ENCODE measurements at regions not wholly inside any gene's neighbourhood (a gene's known extent, or its start where the extent isn't known, plus 50 kb on each side); places are given as distances from the start of the nearest gene placed in this dataset.

DNA sequence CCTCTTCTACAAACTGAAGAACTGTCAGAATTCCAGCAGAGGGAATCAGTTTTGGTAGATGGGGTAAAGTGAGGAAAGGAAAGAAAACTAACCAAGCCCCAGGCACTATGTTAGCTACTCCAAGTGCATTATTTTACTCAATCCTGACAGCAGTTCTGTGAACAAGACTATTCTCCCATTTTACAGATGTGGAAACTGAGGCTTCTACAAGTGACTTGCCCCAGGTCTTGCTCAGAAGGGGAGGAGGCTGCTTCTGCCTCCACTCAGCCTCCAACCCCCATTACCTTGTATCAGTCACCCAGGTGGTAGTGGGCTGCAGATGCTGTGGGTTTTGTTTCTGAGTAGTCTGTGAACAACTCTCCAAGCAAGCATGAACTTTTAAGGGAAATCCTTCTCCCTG is 315.2 kb upstream of the MAF start:
- no peak for DNase-seq

DNA sequence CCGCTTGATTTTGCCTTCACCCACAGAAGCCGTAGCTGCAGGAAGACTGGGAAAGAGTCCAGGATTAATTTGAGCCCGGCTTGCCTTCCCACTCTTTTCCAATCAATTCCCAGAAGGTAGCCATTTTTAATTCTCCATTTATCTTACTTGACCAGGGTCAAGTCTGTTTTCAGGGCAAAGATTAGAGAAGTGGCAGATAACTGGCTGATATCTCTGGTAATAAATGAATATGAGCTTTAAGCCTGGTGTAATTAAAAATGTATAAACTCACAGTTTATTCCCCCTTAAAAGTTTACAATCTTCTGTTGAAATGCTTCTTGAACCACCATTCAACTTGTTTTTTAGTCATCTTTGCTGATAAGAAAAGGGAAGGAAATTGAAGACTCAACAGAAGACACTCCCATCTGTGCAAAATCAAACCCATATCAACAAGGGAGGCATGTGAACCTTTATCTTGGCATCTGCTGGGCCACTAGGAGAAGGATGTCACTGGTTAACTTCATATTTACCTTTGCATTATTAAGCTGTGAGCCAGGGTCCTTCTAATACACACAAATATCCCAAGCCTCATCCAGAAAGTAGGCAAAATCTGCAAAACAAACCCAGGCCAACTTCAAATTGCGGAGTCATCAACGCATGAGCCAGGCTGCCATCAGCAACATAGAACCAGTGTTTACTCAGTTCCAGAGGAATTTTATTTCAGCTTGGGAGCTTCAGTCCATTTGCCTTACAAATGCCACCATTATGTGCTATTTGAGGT is 314.6 kb upstream of the MAF start:
- DNase-seq, result no peak

DNA sequence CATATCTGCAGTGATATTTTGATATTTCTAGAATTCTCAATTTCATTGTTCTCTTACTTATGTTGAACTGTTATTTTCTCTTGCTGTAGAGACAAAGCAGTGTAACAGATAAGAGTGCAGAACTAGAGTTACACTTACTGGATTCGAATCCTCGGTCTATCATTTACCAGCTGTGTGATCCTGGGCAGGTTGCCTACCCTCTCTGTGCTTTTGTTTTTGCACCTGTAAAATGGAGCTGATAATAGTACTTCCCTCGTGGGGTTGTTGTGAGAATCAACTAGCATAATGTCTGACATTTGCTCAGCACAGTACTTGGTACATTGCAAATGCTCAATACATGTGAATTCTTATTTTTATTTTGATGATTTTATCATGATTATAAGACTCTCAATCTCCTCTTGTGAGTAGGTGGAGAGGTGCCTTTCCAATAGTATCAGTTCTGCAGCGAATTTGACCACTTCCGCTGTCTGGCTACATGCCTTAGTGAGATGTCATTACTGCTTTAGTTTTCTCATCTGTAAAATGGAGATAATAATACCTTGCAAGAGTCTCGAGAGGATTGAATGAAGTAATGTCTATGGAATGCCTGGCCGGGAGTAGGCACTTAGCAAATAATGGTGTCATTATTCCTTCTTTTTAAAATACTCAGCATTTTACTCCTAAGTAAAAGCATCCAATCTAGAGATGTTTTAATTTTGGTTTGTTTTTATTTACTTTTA is 312.2 kb upstream of the MAF start:
- DNase-seq, result no peak

DNA sequence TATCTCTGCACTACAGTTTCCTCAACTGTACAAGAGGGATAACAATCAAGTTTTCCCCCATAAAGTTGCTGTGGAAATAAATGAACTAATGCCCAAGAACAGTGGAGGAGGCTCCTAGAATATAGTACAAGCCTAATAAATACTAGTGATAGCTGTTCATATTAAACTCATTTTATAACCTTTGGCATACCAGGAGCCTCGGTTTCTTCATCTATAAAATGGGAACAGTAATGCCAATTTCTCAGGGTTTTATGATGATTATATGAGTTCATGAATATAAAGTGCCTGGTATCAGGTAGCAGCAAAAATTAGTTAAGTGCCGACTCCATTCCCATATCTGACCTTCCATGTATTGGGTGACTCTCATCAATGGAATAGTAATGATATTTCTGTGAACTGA is 311.1 kb upstream of the MAF start:
- no peak for DNase-seq

DNA sequence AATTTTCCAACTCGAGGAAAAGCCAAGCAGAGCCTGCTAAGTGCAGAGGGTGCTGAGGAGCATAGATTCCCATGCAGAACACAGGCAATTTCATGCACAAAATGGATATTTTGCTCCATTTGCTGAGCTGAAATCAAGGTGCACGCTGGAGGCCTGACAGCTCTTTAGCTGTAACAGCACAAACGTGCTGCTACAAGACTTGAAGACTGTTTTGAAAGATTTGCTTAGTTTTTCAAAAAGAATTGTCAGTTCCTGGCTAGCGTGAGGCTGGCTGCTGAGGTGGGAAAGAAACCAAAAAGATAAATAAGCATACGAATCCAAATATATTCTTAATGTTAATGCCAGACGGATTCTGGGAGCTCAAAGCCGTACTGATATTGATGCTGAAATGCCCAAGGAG is 309.0 kb upstream of the MAF start:
- no peak for DNase-seq

DNA sequence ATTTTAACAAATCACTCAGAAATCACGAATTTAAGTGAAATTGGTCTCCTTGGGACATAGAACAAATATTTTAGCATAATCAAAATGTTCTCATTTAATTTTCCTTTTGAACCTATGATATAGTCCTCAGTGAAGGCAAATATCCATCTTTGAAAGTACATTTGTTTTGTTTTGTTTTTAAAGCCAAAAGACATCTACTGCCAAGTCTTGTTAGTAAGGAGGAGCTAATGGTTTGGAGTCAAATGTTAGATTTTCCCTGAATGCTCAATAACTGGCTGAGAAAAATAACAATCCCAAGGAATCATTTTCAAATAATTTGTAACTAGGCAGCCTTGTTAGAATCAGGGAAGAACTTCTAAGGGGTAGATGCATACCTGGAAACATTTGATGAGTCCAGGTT is 302.9 kb upstream of the MAF start:
- DNase-seq, result no peak

DNA sequence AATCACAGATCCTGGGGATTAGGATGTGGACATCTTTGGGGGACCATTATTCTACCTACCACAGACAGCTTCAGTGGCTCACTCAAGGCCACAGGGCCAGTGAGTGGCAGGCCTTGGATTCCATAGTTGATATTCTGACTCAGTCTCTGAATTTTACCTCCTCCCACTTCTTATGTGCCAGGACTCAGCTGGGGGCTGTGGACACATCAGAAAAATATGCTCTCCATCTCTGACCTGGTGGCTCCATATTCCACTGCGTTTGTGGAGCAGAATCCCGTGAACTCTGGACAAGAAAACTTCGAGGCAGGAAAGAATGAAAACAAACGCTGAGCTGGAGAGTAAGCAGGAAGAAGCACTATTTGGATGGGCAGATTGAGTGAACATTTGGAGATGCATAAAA is 301.8 kb upstream of the MAF start:
- DNase-seq, result no peak

DNA sequence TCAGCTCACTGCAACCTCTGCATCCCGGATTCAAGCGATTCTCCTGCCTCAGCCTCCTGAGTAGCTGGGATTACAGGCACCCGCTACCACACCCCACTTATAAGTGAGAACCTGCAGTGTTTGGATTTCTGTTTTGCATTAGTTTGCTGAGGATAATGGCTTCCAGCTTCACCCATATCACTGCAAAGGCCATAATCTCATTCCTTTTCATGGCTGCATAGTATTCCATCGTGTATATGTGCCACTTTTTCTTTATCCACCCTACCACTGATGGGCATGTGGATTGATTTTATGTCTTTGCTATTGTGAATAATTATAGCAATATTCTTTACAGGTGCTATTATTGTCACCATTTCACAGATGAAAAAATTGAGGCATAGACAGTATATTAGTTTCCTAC is 301.0 kb upstream of the MAF start:
- DNase-seq, result no peak

DNA sequence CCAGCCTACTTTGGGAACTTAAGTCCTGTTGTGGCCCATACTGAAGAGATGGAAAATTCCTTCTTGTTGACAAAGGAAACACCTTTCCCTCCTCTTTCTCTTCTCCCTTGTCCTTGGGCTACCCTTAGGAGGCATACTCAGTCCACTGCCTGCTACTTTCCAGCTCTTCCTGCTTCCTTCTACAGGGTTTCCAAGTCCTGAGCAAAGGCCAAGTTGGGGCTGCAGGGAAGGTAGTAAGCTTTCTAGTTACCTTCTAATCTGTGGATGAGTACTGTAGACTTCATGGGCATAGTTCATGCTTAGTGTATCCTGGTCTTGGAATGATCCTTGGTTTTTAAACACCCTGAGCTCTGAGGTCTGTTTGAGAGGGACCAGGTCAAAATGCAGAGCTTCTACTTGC is 299.2 kb upstream of the MAF start:
- no peak for DNase-seq

DNA sequence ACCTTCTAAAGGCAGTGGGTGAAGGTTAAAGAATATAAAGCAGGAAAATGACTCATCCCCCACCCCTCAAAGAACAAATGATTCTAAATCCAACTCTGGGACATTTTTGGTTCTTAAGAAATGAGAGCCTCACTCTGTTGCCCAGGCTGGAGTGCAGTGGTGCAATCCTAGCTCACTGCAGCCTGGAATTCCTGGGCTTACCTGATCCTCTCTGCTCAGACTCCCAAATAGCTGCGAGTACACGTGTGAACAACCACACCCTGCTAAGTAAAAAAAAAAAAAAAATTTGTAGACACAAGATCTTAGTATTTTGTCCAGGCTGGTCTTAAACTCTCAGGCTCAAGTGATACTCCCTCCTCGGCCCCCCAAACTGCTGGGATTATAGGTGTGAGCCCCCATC is 298.8 kb upstream of the MAF start:
- DNase-seq, result no peak

DNA sequence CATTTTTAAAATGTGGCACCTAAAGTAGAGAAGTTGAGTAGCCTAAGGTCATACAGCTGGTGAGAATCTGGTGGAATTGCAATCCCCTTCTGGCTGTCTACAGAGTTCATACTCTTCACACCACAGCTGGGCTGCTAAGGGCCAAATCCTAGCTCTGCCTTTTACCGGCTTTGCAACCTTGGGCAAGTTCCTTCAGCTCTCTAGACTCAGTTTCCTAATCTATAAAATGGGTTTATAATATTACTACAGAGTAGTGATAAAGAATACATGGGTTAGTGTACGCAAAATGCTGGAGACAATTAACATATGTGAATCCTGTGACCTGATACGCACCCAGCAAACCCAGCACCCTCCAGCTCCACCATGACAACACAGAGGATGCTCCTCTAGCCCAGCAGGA is 298.2 kb upstream of the MAF start:
- DNase-seq, result no peak

DNA sequence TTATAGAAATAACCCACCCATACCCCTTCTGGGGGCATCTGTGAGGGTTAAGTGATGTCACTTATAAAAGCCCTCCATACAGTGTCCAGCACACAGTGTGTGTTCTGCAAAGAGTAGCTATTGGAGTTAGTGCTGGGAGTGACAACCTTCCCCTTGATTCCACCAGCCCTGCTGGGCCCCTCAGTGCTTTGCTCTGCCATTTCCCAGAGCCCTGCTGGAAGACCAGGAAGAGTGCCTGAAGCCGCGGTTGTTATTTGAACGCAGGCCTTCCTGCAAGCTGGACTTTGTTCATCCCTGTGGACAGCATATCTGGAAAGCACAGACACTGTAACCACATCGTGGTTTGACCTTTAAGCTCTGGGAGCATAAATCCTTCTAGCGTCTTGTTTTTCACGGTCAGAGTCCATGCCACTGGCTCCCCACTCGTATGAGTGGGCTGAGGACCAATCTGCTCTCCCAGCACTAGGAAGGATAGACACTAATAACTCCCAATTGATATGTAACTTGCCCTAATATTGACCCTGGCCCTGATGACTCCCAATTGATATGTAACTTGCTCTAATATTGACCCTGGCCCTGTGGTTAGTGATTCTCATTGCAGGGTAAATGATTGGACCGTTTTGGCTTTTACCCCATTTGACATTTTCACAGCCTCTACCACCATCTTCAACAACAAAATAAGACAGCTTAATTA is 297.1 kb upstream of the MAF start:
- DNase-seq, result no peak

DNA sequence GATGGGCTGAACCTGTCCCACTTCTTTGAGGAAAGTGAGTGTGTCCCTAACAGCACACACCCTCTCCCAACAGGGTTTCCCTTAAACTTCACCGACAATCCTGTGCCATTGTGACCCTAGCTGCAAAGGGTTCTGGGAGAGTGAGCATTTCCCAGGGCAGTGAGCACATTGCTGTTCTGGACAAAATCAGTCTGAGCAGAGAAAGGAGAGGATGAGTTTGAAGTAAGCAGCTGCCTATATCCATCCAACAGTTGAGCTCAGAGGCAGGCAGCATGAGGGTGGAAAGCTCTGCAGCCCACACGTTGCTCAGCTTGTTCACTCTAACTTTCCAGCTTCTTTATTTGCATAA is 296.5 kb upstream of the MAF start:
- DNase-seq, result no peak

DNA sequence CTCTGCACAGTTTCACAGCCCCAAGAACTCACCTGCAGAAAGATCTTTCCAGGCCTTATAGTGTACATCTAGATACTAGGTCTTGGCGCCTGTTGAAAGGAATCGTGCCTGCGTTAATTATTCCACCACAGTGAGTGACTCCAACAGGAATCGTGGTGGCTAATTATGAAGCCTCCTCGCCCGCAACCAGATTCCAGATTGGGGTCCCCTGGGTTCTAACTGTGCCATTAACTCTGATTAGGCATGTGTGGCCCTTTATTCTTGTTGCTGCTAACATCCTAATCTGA is 295.3 kb upstream of the MAF start:
- no peak for DNase-seq

DNA sequence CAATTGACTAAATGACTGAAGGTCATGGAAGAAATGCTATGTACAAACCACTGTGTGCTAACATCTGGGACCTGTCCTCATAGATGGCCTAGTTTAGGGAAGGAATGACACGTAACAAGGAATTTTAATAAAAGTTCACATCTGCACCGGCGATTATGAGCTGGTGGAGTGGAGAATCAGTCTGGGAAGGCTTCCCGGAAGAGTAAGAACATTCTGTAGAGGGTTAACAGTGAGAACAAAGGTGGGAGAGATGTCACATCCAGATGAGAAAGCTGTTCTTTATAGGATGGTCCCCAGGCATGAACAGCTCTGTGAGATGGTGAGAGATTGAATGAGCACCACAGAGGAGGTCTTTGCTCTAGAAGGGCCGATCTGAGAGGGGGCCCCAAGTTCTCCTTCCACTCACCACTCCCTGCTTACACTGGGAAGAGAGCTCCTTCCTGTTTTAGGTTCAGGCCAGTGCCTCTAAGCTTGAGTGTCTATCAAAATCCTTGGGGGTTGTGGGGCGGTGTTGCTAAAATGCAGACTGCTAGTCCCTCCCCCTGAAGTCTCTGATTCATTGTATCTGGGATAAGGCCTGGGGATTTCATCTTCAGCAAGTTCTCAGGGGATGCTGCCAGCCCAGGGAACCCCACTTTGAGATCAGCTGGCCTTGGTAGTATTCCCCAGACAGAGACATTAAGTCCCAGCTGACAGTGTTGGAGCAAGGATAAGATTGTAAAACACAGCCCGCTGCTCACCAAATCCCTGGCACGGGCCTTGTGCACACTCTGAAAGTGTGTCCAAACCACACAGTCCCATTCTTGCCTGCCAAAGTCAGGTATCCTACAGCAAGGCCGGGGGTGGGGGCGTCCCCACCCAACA is 294.7 kb upstream of the MAF start:
- no peak for DNase-seq

DNA sequence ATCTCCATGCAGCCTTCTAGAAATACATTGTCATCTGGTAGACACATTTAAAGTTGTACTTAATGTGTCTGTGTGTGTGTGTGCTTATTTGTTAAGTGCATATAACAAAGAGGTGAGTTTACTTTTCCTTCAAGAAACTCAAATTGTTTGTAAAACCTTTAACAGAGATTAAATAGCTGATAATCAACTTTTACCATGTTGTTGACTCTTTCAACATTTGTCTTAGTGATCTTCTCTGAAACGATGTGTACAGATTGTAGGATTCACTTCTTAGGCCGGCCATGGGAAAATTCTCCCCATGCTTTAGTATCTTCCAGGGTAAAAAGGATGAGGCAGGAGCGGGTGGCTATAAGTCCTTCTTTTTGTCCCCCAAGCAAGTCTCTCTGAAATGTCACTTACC is 292.9 kb upstream of the MAF start:
- DNase-seq, result no peak

DNA sequence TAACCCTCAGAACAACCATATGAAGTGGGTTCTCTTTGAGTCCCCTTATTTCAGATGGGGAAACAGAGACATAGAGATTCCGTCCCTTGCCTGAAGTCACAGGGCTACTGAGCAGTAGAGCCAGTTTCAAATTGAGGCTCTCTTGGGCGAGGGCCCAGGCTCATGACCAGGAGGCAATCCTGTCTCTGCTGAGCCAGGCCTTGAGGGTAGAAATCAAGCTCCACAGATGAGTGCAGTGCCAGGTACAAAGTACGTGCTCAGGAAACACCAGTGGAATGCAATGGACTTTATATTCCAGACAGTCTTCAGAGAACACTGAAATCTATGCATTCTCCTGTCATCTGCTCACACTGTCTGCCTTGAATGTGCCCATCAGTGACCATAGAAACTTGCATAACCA is 291.7 kb upstream of the MAF start:
- DNase-seq, result no peak

DNA sequence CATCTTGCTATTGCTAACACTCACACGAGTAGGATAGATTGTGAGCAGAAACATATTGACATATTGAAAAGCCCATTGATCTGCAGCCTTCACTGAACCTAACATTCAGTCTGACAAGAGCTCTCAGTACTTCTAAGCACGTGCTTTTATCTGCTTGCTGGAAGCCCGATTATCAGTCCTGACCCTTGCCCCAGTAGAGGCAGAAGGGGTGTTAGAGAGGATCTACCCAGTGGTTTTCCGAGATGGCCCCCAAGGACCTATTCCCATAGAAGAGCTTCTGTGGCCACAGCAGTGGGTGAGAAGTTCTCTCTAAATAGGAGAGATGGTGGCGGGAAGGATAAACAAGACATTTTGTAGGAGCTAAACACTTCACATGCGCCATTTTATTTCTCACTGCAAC is 290.9 kb upstream of the MAF start:
- no peak for DNase-seq

DNA sequence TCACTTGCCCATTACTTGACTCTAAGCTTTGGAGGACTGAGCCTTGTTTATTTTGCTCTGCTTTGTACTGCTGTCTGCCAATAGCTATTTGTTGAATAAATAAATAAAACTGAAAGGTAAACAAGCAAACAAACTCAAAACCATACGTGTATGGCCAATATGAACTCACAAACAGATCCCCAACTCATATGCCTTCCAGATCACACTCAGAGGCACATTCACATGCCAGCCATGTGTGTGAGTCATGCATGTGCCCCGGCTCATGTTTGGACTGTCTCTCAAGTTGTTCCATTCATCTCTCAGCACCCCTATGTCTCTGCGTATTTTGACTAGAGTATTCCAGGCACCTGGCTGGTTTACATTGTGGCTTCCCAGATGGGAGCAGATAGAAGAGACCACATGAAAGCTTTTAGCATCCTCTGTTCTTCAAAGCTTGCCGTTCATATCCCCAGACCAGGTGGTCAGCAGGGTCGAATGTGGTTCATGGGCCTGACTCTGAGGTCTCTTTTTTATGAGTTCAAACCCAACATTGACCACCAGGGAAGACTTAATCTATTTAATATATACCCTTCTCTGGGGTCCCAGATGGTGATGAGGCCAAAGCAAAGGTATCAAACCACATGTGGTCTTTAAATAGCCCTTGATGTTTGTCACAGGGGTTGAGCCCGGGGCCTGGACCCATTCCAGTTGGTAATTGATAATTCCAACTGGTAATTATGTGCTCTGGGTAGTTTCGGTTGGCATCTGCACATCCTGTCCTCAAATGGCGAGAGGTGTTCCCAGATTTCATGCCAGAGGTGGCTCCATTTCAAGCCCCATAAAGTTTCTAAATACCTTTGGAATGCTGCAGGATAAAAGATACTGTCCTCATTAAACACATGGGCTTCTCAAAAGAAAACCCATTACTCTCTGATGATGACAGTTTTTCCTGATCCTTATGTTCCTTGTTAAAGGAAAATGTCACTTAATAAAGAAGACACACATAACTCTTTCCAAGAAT is 287.3 kb upstream of the MAF start:
- no peak for DNase-seq

DNA sequence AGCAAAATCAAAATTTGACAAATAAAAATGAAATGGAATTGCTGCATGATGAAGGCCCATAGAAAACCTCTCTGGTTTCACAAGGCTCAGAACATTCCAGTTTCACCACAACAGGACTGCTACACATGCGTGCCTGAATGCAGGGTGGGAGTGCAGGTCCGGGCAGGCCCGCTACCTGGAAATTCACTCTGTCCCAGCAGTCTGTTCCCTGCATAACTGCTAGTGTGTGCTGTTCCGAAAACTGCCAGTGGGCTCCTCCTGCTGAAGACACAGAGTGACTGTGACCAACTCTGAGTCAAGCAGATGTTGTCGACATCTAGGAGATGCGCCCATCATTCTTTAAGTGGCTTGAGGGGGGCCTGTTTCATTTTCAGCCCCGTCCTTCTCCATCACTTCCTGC is 284.8 kb upstream of the MAF start:
- no peak for DNase-seq

DNA sequence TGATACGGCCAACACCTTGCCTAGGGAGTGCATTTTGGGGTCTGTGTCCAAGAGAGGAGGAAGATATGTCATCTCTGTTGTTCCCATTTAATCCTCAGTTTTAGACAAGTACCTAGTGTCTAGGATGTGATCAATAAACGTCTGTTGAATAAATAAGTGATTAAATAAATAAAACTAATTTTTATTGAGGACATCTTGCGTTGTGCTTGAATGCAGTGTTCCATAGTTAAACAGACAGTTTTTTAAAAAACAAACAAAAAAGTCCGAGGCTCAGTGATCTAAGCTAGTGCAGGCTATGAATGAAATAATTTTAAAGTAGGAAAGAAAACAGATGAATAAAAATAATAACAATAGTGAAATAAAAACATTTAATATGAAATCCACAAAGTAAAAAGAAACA is 283.0 kb upstream of the MAF start:
- no peak for DNase-seq

DNA sequence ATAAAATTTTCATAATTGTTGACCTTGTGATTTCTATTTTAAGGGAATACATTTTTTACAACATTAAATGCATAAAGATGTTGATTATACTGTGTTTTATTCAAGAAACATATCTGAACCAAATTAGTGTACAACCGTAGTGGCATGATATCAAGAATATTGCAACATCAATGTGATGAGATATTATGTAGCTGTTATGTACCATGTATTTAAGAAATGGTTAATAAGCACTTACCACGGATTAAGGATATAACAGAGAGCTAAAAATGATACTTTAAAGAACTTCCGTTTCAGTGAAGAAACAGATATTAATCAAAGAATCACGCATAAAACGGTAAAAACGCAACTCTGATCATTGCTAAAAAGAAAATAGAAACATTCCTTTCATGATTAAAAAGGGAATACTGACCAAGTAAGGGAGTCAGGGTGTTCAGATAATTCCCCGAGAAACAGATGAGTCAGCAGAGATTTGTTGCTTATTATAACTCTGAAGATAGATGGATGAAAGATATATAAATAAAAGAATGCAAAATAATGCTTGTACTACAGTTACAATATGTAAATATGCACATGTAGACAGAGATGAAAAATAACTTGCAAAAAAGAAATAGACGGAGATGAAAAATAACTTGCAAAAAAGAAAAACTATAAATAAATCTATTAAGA is 281.9 kb upstream of the MAF start:
- no peak for DNase-seq

All from NCI-H2081 (cell line).